H9 (cell line): ENCODE measurements at regions not wholly inside any gene's neighbourhood (a gene's known extent, or its start where the extent isn't known, plus 50 kb on each side); places are given as distances from the start of the nearest gene placed in this dataset.

Source experiments
- DNase-seq: peaks from one replicate; pipeline ENCODE4 v3.0.0-alpha.2; 2017
- H2AFZ ChIP-seq: one replicate; pipeline ENCODE4 v1.6.1; 2013; ENCODE audit warnings: mild to moderate bottlenecking, low read length, control low read depth, moderate library complexity
- H2AK5ac ChIP-seq: 2 replicates; pipeline ENCODE4 v1.6.1; 2013; ENCODE audit warnings: low read length, control low read depth, mixed read lengths; ENCODE audit not compliant: insufficient read length
- H2BK120ac ChIP-seq: one replicate; pipeline ENCODE4 v1.6.1; 2013; ENCODE audit warnings: low read depth, mild to moderate bottlenecking, low read length, control low read depth, inconsistent platforms; ENCODE audit not compliant: poor library complexity, severe bottlenecking
- H2BK12ac ChIP-seq: 2 replicates; pipeline ENCODE4 v1.6.1; 2013; ENCODE audit warnings: low read length, control low read depth, mixed read lengths, low read depth; ENCODE audit not compliant: insufficient read length
- H2BK15ac ChIP-seq: 2 replicates; pipeline ENCODE4 v1.6.1; 2013; ENCODE audit warnings: low read depth, low read length, control low read depth
- H2BK20ac ChIP-seq: one replicate; pipeline ENCODE4 v1.6.1; 2013; ENCODE audit warnings: low read depth, mild to moderate bottlenecking, low read length, control low read depth, inconsistent platforms; ENCODE audit not compliant: poor library complexity, severe bottlenecking
- H2BK5ac ChIP-seq: 2 replicates; pipeline ENCODE4 v1.6.1; 2013; ENCODE audit warnings: low read length, control low read depth, mixed read lengths; ENCODE audit not compliant: insufficient read length
- H3K14ac ChIP-seq: 2 replicates; pipeline ENCODE4 v1.6.1; 2013; ENCODE audit warnings: low read length, control low read depth; ENCODE audit not compliant: insufficient read depth
- H3K18ac ChIP-seq: 2 replicates; pipeline ENCODE4 v1.6.1; 2013; ENCODE audit warnings: low read depth, mild to moderate bottlenecking, mixed read lengths, low read length, control low read depth; ENCODE audit not compliant: insufficient read length
- H3K23ac ChIP-seq: 2 replicates; pipeline ENCODE4 v1.6.1; 2013; ENCODE audit warnings: low read length, control low read depth, mixed read lengths, low read depth; ENCODE audit not compliant: insufficient read length
- H3K23me2 ChIP-seq: 2 replicates; pipeline ENCODE4 v1.6.1; 2013; ENCODE audit warnings: low read depth, mild to moderate bottlenecking, mixed read lengths, low read length, control low read depth; ENCODE audit not compliant: insufficient read length, poor library complexity, severe bottlenecking
- H3K27ac ChIP-seq: 2 replicates; pipeline ENCODE4 v1.5.1; 2013; ENCODE audit warnings: low read length, control low read depth, mixed read lengths, low read depth; ENCODE audit not compliant: insufficient read length
- H3K27me3 ChIP-seq: 2 replicates; pipeline ENCODE4 v1.6.1; 2013; ENCODE audit warnings: low read length, control low read depth, inconsistent platforms; ENCODE audit not compliant: insufficient read depth
- H3K4ac ChIP-seq: 2 replicates; pipeline ENCODE4 v1.6.1; 2013; ENCODE audit warnings: low read depth, mild to moderate bottlenecking, control low read depth, inconsistent platforms, low read length, moderate library complexity
- H3K4me1 ChIP-seq: 2 replicates; pipeline ENCODE4 v1.6.1; 2013; ENCODE audit warnings: low read length, control low read depth, inconsistent platforms; ENCODE audit not compliant: insufficient read depth
- H3K4me2 ChIP-seq: 2 replicates; pipeline ENCODE4 v1.6.1; 2013; ENCODE audit warnings: low read length, control low read depth, mixed read lengths; ENCODE audit not compliant: insufficient read length, insufficient read depth
- H3K56ac ChIP-seq: 2 replicates; pipeline ENCODE4 v1.6.1; 2013; ENCODE audit warnings: low read depth, mild to moderate bottlenecking, mixed read lengths, low read length, control low read depth; ENCODE audit not compliant: insufficient read length
- H3K79me1 ChIP-seq: 2 replicates; pipeline ENCODE4 v1.6.1; 2013; ENCODE audit warnings: low read depth, mild to moderate bottlenecking, moderate library complexity, low read length, control low read depth, inconsistent platforms; ENCODE audit not compliant: insufficient read depth, poor library complexity, severe bottlenecking
- H3K79me2 ChIP-seq: 2 replicates; pipeline ENCODE4 v1.6.1; 2013; ENCODE audit warnings: low read length, control low read depth, inconsistent platforms; ENCODE audit not compliant: insufficient read depth
- H3K9ac ChIP-seq: 2 replicates; pipeline ENCODE4 v1.6.1; 2013; ENCODE audit warnings: low read length, control low read depth, mixed read lengths; ENCODE audit not compliant: insufficient read length; ENCODE audit errors: extremely low read depth
- H3K9me3 ChIP-seq: one replicate; pipeline ENCODE4 v1.6.1; 2013; ENCODE audit warnings: low read depth, low read length, inconsistent platforms; ENCODE audit not compliant: control insufficient read depth
- H3T11ph ChIP-seq: one replicate; pipeline ENCODE4 v1.6.1; 2013; ENCODE audit warnings: mild to moderate bottlenecking, low read length, control low read depth, inconsistent platforms
- H4K20me1 ChIP-seq: one replicate; pipeline ENCODE4 v1.6.1; 2013; ENCODE audit not compliant: control insufficient read depth, insufficient read length, insufficient read depth
- H4K5ac ChIP-seq: 2 replicates; pipeline ENCODE4 v1.6.1; 2013; ENCODE audit warnings: low read depth, mild to moderate bottlenecking, mixed read lengths, low read length, control low read depth; ENCODE audit not compliant: insufficient read length
- H4K8ac ChIP-seq: replicated peaks from 2 replicates; pipeline ENCODE4 v1.6.1; 2013; ENCODE audit warnings: low read length, control low read depth, mixed read lengths, low read depth; ENCODE audit not compliant: insufficient read length
- H4K91ac ChIP-seq: 2 replicates; pipeline ENCODE4 v1.6.1; 2013; ENCODE audit warnings: low read depth, mild to moderate bottlenecking, moderate library complexity, mixed read lengths, low read length, control low read depth; ENCODE audit not compliant: insufficient read length
- H3K27ac Mint-ChIP-seq, 3 experiments: 2 replicates in 2 of 3; 3 replicates in 1 of 3; pipeline ENCODE4 v1.8.0; 2020 to 2021; ENCODE audit warnings: mixed read lengths in 3 of 3, mild to moderate bottlenecking in 1 of 3, moderate library complexity in 1 of 3
- H3K27me3 Mint-ChIP-seq: 2 replicates; pipeline ENCODE4 v1.8.0; 2021; ENCODE audit warnings: low read depth, mild to moderate bottlenecking, moderate library complexity, mixed read lengths
- H3K36me3 Mint-ChIP-seq, 3 experiments: 2 replicates in 2 of 3; 3 replicates in 1 of 3; pipeline ENCODE4 v1.8.0; 2020 to 2021; ENCODE audit warnings: low read depth in 3 of 3, mixed read lengths in 3 of 3; ENCODE audit not compliant: insufficient read depth in 1 of 3
- H3K4me1 Mint-ChIP-seq, 2 experiments: 2 replicates each; pipeline ENCODE4 v1.8.0; 2020; ENCODE audit warnings: mixed read lengths in 2 of 2
- H3K4me3 Mint-ChIP-seq, 2 experiments: 2 replicates in 1 of 2; 3 replicates in 1 of 2; pipeline ENCODE4 v1.8.0; 2020 to 2021; ENCODE audit warnings: mild to moderate bottlenecking in 2 of 2, mixed read lengths in 2 of 2, moderate library complexity in 1 of 2
- H3K9me3 Mint-ChIP-seq, 2 experiments: 2 replicates in 1 of 2; 3 replicates in 1 of 2; pipeline ENCODE4 v1.8.0; 2020; ENCODE audit warnings: mild to moderate bottlenecking in 2 of 2, mixed read lengths in 2 of 2, moderate library complexity in 1 of 2
- CTCF ChIP-seq: fragments of 200-600 bp; sonication (generic); conservative IDR thresholded peaks from 3 replicates; pipeline ENCODE4 v1.8.0; 2021; ENCODE audit warnings: antibody characterized with exemption, mild to moderate bottlenecking
- WGBS: extraction: QIAGEN DNeasy Blood & Tissue Kit; methylation state at CpG from one replicate; pipeline ENCODE4 v1.1.7; 2013; ENCODE audit warnings: missing lambda C conversion rate, low lambda C conversion rate, mixed read lengths; ENCODE audit not compliant: insufficient read length; ENCODE audit errors: extremely low coverage; 5-methylcytosine and 5-hydroxymethylcytosine counted together

DNA sequence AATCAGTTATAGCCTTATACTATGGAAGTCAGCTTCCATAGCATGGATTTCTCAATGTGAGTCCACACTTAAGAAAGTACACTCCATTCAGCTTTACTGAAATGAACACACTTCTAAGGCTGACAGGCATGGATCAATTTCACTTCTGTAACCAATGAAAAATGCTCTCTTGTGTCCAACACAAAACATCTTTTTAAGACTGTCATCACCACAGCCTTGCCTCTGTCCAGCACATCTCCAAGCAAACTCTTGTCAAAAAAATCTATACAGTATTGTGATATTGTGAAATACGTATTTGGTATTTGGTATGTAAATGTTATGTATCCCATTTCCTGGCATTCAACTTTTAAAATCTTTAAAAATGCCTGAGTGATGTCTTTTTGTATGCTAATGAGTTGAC, 208.7 kb downstream of the RAP2B start:
- no peak overlapping the region for H2BK12ac ChIP-seq
- Mint-ChIP-seq H3K27ac (no peak overlapping the region), H3K27me3 (no peaks in the 10 kb centered on the region), H3K4me1 (no peaks in the 10 kb centered on the region), H3K36me3 (peaks cover 8 to 23% (median 9%) of the 10 kb centered on the region in 3 experiments), H3K9me3 (peaks cover 19 to 26% of the 10 kb centered on the region in 2 experiments), H3K4me3 (no peak overlapping the region)
- no peak overlapping the region for H4K8ac ChIP-seq
- H3K79me1 ChIP-seq = no peaks in the 10 kb centered on the region
- no peaks in the 10 kb centered on the region for H3K23me2 ChIP-seq
- no peak overlapping the region for H3K23ac ChIP-seq
- H3K27ac ChIP-seq = no peak overlapping the region
- H3T11ph ChIP-seq = no peak overlapping the region
- H2BK5ac ChIP-seq = no peak overlapping the region
- no peak overlapping the region for H2BK20ac ChIP-seq
- H4K20me1 ChIP-seq = no peaks in the 10 kb centered on the region
- H3K4me1 ChIP-seq = no peaks in the 10 kb centered on the region
- H2BK15ac ChIP-seq = no peak overlapping the region
- H2AK5ac ChIP-seq = no peak overlapping the region
- no peak for DNase-seq
- H3K4me2 ChIP-seq = no peak overlapping the region
- H3K14ac ChIP-seq = no peak overlapping the region
- no peak overlapping the region for H3K18ac ChIP-seq
- H3K9me3 ChIP-seq = peaks cover 6% of the 10 kb centered on the region
- no peaks in the 10 kb centered on the region for H3K27me3 ChIP-seq
- no peak overlapping the region for H3K4ac ChIP-seq
- H4K5ac ChIP-seq = no peak overlapping the region
- H2AFZ ChIP-seq = no peak overlapping the region
- no peak overlapping the region for H3K9ac ChIP-seq
- H3K79me2 ChIP-seq = no peaks in the 10 kb centered on the region
- H2BK120ac ChIP-seq = no peak overlapping the region
- no CpG with 5 or more reads among the region's 1 CpG for WGBS
- TF ChIP-seq CTCF = no peak
- no peak overlapping the region for H3K56ac ChIP-seq
- no peak overlapping the region for H4K91ac ChIP-seq
